DND-41 (cell line): ENCODE measurements at regions not wholly inside any gene's neighbourhood (a gene's known extent, or its start where the extent isn't known, plus 50 kb on each side); places are given as distances from the start of the nearest gene placed in this dataset.

ENCODE experiments used
- ATAC-seq: fragments of 200-7000 bp; cut with Tn5 transposase; 3 replicates; pipeline ENCODE4 v1.9.1; 2021; ENCODE audit warnings: low read depth; ENCODE audit not compliant: insufficient read depth
- DNase-seq: peaks from one replicate; pipeline ENCODE4 v3.0.0-alpha.2; 2020
- H2AFZ ChIP-seq: 2 replicates; pipeline ENCODE4 v1.6.0; 2012; ENCODE audit warnings: low read depth, low read length
- H3K27ac ChIP-seq: 2 replicates; pipeline ENCODE4 v1.5.1; 2012; ENCODE audit warnings: low read length, inconsistent platforms
- H3K27me3 ChIP-seq: fragments of 200-600 bp; sonication (generic); 2 replicates; pipeline ENCODE4 v1.6.0; 2012; ENCODE audit warnings: low read length, mild to moderate bottlenecking, inconsistent platforms; ENCODE audit not compliant: insufficient read depth, poor library complexity
- H3K36me3 ChIP-seq: 2 replicates; pipeline ENCODE4 v1.5.1; 2012; ENCODE audit warnings: low read length, inconsistent platforms; ENCODE audit not compliant: insufficient read depth
- H3K4me1 ChIP-seq: 2 replicates; pipeline ENCODE4 v1.5.1; 2012; ENCODE audit warnings: mild to moderate bottlenecking, low read length; ENCODE audit not compliant: insufficient read depth
- H3K4me2 ChIP-seq: 2 replicates; pipeline ENCODE4 v1.6.0; 2012; ENCODE audit warnings: mild to moderate bottlenecking, moderate library complexity, low read length, inconsistent platforms; ENCODE audit not compliant: insufficient read depth
- H3K4me3 ChIP-seq, 2 experiments: fragments of 200-600 bp in 1 of 2; shearing (Covaris generic) in 1 of 2; 2 replicates each; pipeline ENCODE4 v1.5.1; 2012 to 2016; ENCODE audit warnings: inconsistent platforms in 2 of 2, low read length in 2 of 2, mild to moderate bottlenecking in 2 of 2, low read depth in 1 of 2, moderate library complexity in 1 of 2
- H3K79me2 ChIP-seq: 2 replicates; pipeline ENCODE4 v1.6.0; 2012; ENCODE audit warnings: low read length, inconsistent platforms; ENCODE audit not compliant: insufficient read depth
- H3K9ac ChIP-seq: 2 replicates; pipeline ENCODE4 v1.6.0; 2012; ENCODE audit warnings: low read depth, mild to moderate bottlenecking, inconsistent platforms, low read length, moderate library complexity
- H3K9me3 ChIP-seq: 2 replicates; pipeline ENCODE4 v1.5.1; 2012; ENCODE audit warnings: low read length, moderate library complexity, mild to moderate bottlenecking, inconsistent platforms; ENCODE audit not compliant: insufficient read depth, severe bottlenecking
- H4K20me1 ChIP-seq: 2 replicates; pipeline ENCODE4 v1.6.0; 2012; ENCODE audit warnings: low read length; ENCODE audit not compliant: insufficient read depth
- EZH2 ChIP-seq: IDR thresholded peaks from 3 replicates; pipeline ENCODE4 v1.6.1; 2012; ENCODE audit warnings: borderline replicate concordance, low read depth, mild to moderate bottlenecking, moderate library complexity, low read length, inconsistent platforms; ENCODE audit not compliant: severe bottlenecking
- TF ChIP-seq, protein P1 (sequence below): IDR thresholded peaks from 2 replicates; pipeline ENCODE4 v1.5.1; 2012; ENCODE audit warnings: borderline replicate concordance, low read length, moderate library complexity, mild to moderate bottlenecking; ENCODE audit not compliant: poor library complexity, severe bottlenecking; ENCODE audit errors: extremely low read depth

DNA sequence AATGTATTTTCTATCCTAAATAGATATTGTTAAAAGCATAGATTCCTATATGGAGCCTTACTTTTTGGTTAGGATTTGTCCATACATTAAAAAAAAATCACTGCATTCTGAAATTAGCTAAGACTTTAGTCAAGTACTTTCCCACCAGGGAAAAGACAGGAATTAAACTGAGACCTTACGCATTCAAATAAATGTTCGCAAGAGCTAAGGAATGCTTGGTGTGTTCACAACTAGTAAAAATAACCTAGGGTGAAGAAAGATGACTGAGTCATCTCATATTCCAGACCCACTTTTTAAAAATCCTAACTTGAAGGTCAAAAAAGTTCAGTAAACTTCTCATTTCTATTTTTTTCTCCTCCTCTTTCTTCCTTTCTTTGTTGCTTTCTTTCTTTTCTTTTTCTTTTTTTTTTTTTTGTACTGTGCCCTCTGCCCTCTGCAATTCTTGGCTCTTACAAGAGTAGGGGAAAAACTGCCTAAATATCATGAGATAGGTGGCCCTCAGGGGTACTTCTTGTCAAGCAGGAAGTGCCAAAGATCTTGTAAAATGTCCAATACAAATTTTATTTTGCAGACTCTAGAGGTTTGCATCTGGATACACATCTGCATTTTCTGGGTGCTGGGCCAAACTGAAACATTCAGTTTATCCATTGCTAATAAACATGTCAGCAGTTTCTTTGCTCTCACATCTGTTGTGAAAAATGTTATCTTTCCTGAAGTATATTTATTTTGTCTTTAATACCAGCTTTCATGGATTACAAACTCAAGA, 121.4 kb upstream of the GORAB start:
- no peak overlapping the region for H3K27ac ChIP-seq
- no peak overlapping the region for H3K4me3 ChIP-seq
- no peaks in the 10 kb centered on the region for H3K36me3 ChIP-seq
- H2AFZ ChIP-seq: no peak overlapping the region
- no peak for TF ChIP-seq EZH2
- TF ChIP-seq, protein P1, sequence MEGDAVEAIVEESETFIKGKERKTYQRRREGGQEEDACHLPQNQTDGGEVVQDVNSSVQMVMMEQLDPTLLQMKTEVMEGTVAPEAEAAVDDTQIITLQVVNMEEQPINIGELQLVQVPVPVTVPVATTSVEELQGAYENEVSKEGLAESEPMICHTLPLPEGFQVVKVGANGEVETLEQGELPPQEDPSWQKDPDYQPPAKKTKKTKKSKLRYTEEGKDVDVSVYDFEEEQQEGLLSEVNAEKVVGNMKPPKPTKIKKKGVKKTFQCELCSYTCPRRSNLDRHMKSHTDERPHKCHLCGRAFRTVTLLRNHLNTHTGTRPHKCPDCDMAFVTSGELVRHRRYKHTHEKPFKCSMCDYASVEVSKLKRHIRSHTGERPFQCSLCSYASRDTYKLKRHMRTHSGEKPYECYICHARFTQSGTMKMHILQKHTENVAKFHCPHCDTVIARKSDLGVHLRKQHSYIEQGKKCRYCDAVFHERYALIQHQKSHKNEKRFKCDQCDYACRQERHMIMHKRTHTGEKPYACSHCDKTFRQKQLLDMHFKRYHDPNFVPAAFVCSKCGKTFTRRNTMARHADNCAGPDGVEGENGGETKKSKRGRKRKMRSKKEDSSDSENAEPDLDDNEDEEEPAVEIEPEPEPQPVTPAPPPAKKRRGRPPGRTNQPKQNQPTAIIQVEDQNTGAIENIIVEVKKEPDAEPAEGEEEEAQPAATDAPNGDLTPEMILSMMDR: no peak
- no peaks in the 10 kb centered on the region for H3K27me3 ChIP-seq
- DNase-seq: no peak
- no peaks in the 10 kb centered on the region for H3K4me1 ChIP-seq
- no peaks in the 10 kb centered on the region for H4K20me1 ChIP-seq
- ATAC-seq: no peak
- no peaks in the 10 kb centered on the region for H3K79me2 ChIP-seq
- H3K9me3 ChIP-seq: no peaks in the 10 kb centered on the region
- H3K4me2 ChIP-seq: no peak overlapping the region
- no peak overlapping the region for H3K9ac ChIP-seq

DNA sequence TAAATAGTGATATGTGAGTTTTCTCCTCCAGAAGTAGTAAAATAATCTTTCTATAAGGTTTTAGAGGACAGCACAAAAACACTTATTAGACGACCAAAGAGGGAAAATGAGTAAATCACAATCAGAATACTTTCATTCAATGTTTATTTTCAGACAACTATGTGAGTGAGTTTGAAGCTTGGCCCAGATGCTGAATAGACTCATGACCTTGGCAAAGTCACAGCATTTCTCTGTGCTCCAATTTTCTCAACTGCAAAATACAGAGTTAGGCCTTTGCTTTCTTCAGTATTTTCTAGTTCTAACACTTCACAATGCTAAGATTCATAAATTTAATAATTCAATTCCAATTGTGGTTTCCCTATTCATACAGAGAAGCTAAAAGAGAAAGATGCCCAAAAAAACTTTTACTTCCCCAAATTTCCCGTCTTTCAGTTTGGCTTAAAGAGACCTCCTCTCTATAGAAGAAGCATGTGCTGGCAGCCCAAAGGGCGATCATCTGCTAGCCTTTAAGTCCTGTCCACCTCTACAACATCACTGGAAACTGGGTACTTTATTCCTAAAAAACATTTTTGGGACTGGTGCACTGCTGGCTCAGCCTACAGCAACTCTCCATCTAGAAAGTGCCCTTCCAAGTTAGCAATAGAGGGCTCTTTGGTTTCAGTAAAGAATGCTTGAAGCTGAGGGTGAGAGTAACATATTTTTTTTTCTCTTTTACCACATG, 116.8 kb upstream of the GORAB start:
- no peak for DNase-seq

DNA sequence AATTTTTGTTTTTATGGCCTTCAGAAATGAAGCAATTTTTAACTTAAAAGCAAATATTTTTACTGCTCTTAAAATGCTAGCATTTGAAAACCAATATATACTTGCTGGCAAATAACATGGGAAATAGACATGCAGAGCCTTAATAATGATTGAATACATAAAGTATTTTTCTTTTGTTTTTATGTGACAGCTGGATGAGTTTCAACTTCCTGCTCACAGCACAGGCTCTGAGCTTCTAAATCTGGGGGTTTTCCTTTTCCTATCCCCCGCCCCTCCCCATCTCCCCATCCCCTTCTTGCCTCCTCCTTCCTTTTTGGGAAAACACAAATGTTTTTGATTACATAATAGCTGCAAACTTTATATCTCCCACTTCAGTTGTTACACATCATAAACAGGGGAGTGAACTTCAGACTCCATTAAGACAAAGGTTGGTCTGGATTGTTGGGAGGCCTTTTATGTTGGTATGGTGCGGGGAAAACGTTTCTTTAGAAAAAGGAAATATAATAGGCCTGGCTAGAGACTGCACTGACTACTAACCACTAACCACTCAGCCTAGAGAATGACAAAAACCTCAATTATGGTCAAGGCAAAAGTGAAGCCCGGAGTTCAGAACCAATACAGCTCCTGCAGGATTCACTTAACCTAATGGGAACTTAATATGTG, 116.1 kb upstream of the GORAB start:
- Histone ChIP-seq H3K27me3 (no peaks in the 10 kb centered on the region), H3K9ac (no peak overlapping the region), H2AFZ (no peak overlapping the region; the same call in 1 of the 2 replicates), H3K9me3 (no peaks in the 10 kb centered on the region), H3K4me2 (no peak overlapping the region), H4K20me1 (no peaks in the 10 kb centered on the region), H3K27ac (no peak overlapping the region), H3K36me3 (no peaks in the 10 kb centered on the region), H3K4me1 (no peaks in the 10 kb centered on the region), H3K79me2 (no peaks in the 10 kb centered on the region), H3K4me3 (no peak overlapping the region)
- ATAC-seq: no peak
- no peak for TF ChIP-seq EZH2
- TF ChIP-seq, protein P1: no peak
- DNase-seq: no peak

More for the DNA sequence above, 116.8 kb upstream of the GORAB start:
- ATAC-seq: no peak
- Histone ChIP-seq H3K27ac (no peak overlapping the region), H4K20me1 (no peaks in the 10 kb centered on the region), H3K36me3 (no peaks in the 10 kb centered on the region), H3K27me3 (no peaks in the 10 kb centered on the region), H3K9me3 (no peaks in the 10 kb centered on the region), H3K79me2 (no peaks in the 10 kb centered on the region), H3K4me2 (no peak overlapping the region), H3K9ac (no peak overlapping the region), H2AFZ (no peak overlapping the region; the same call in 1 of the 2 replicates), H3K4me1 (no peaks in the 10 kb centered on the region), H3K4me3 (no peak overlapping the region)
- TF ChIP-seq EZH2: no peak
- TF ChIP-seq, protein P1: no peak
